GM18498 (cell line): ENCODE measurements at regions not wholly inside any gene's neighbourhood (a gene's known extent, or its start where the extent isn't known, plus 50 kb on each side); places are given as distances from the start of the nearest gene placed in this dataset.

ENCODE experiments used
- ATAC-seq: cut with Tn5 transposase; IDR thresholded peaks from one replicate; pipeline ENCODE4 v1.9.1; 2021; ENCODE audit warnings: mild to moderate bottlenecking, moderate library complexity; ENCODE audit not compliant: unreplicated experiment

DNA sequence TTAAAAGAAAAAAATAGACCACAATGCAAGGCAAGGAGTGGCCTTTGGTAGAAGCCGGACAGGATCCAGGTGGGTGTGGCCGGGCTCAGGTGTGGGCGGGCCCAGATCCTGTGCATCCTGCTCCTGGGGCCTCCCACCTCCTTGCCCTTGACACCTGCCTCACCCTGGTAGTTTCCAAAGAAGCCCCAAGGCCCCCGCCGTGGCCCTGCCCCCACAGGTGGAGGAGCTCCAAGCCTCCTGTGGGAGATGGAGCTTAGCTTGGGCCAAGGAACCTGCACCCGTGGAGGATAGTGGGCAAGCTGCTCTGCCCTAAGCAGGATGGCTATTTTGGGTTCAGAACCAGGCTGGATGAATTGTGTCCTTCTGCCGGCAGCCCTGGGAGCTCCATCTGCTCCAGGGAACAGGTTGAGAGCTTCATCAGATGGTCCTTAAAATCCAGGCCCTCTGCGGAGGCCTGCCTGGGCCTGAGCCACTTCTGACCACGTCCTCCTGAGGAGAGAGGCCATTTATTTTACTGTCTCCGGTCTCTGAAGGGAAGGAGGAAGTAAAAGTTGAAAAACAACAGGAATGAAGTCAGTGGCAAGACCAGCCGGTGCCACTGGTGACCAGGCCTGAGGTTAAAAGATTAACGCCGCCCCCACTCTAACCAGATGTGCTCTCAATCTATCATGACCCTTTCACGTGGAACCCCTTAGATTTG lies 53.9 kb upstream of the KLF13 start:
- no peak for ATAC-seq

DNA sequence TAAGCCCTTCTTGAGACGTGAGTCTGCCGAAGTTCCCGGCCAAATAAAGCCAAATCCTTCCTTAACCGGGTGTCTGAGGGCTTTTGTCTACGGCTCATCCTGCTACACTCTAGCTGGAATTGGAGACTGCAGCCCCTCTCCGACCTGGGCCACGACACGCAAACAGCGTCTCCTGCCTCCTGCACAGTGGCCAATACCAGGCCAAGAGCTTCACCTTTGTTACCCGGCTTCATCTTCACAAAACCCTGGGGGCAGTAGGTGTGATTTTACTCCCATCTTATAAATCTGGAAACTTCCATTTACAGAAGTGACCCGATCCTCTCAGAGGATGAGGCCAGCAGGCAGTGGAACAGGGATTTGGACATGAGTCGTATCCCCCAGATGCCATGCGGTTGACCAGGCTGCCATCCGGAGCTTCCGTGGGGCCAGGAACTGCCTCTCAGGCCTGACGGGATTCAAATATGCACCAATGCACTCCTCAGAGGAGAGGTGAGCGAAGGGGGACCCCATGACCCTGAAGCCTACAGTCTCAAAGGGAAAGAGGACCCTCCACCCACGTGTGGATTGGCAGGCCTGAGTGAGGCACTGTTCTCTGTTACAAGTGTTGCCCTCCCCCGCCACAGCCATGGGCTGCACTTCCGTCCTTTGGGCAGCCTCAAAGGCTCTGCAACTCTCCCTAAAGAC lies 53.2 kb upstream of the KLF13 start:
- ATAC-seq: no peak

DNA sequence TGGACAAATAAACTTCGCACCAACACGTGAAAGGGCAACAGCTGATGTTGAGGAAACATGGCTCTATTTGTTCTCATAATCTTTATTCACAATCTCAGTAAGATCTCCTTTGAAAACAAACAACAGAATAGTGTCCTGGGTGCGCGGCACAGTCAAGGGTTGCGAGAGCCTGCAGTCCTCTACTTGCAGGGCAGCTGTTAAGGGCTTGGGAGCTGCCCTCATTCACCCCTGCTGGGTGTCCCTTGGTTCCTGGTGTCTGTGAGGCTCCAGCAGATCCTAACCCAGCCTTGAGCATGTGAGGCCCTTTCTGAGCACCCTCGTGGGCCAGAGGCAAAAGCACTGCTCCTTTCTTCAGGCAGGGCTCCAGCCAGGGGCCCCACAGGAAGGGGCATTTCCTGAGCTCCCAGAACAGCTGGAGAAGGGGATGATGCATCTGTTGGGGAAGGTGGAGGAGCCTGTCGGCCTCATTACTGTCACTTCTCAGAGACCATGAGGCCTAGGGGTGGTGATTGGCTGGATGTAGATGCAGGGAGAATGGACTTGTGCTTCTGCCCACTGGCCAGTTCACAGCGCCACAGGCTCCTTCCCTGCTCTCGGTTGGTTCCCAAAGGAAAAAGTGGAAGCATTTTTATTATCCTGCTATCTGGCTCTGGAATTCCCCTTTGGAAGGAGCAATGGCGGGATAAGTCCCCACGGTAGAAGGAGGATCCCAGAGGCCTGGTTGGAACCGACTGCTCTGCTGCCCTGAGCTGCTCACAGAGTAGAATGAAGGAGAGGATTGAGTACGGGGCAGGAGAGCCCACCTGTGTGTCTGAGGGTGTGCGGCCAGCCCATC lies 51.9 kb upstream of the KLF13 start:
- no peak for ATAC-seq

DNA sequence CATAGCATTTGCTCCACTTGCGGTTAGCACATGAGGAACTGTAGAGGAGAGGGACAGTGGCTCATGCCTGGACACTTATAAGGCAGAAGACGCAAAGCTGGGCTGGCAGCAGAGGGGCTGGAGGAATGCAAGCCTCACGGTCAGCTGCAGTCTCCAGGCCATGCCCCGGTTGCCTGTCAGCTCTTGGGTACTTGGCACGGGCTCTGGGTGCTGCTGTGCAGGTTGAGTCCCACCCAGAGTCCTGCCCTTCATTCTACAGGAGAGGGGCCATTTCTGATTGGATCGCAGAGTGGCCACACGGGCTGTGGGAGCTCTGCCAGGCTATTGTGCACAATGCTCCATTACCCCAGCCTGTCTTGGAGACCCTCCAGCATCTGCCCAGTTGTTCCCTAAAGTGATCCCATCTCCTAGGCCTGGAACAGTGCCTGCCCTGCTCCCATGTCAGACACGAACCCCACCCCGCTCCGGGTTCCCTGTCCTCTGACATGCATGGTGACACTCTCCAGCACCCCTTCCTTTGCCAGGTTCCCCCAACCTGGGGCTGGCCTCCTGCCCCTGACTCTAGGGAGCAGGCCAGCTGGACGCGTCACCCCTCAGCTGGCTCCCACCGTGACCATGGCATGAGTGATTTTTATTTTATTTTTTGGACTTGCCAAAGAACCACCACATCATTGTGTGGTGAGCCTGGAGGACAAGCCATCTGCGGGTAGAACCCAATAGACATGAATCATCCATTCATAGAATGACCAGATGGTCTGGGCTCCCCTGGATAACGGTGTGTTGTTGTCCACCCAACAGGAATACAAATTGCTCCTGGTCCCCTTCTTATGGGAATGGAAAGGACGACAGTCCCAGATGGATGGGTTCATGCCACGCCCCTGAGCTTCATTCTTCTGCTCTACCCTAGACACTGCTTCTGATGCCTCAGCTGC lies 51.0 kb upstream of the KLF13 start:
- ATAC-seq: no peak

DNA sequence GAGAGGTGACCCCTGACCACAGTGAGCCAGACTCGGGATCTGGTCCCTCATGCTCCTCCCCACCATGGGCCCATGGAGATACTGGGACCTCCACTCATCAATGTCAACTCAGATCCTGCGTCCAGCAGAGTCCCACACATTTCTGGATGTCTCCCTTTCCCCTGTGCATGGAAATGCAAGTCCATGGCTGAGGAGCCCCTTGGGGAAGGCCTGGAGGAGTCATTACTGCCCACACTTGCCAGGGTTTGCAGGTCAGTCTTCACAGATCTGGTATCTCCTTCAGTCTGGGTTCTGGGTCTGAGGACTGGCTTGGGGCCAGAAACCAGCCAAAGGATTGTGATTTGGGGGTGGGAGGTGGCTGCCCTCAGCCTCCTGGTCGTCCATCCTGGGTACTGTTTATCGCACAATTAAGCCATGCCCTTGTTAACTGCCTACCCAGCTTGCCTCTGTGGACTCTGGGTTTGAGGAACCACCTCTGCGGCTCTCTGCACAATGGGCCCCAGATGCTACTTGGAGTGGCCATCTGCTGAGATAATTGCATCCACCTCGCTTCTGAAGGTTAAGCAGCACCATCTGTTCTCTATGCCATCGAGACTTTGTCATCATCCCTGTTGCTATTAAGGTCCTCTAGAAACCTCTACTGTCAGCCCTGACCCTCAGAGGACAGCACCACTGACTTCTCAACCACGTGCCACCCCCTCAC lies 49.9 kb upstream of the KLF13 start:
- no peak for ATAC-seq
